GM21576 (cell line): ENCODE measurements at regions not wholly inside any gene's neighbourhood (a gene's known extent, or its start where the extent isn't known, plus 50 kb on each side); places are given as distances from the start of the nearest gene placed in this dataset.
A peak's percentile ranks its signal among the peaks of the same experiment; 100 is the strongest.
"Not testable (repeated sequence)": the region's sequence is repeated elsewhere in the genome, so short reads cannot be mapped to it uniquely, and the experiment has no call there.

Experiments used
- ATAC-seq: cut with Tn5 transposase; IDR thresholded peaks from one replicate; pipeline ENCODE4 v1.9.1; 2021; ENCODE audit warnings: mild to moderate bottlenecking, moderate library complexity; ENCODE audit not compliant: unreplicated experiment

DNA sequence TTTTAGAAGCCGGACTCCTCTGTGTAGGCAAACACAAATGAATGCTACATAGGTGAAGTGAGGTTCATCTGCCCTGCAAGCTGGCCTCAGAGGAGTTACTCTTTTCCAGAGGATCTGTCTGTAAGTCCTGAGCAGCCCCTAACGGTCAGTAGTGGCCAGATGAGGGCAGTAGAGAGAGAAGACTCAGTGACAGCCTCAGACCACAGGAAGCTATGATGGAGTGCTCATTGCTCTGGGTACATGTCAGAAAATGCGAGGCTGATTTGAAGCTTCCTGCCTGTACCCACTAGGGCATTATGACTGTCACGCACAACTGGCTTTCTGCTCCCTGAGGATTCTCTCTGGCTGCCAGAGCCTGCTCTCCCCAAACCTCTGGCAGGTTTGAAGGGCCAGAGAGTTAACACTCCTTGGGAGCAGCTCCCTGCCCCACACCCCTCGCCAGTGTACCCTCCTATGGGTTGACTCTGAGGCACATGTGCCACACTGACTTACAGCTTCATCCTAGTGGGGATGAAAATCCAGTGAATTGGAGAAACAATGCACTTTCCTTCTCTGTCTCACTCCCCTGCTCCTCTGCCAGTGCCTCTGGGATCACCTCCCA, 141.5 kb downstream of the GABRG2 start:
- peak; percentile 93 for ATAC-seq

DNA sequence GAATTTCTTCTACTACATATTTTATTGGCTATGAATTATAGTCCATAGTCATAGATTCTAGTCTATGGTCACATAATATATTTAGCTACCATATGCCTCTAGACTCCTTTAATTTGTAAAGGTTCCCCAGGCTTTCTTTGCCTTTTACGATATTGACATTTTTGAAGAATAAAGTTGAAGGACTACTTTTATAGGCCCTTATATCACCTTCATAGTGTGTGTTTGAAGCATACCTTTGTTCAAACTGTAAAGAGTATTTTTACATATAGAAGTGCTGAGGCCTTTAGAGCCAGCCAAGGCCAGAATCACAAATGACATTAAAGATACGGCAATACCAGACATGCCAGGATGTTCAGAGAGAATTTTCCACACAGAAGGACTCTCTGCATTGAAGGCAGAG, 147.0 kb downstream of the GABRG2 start:
- ATAC-seq, result no peak

DNA sequence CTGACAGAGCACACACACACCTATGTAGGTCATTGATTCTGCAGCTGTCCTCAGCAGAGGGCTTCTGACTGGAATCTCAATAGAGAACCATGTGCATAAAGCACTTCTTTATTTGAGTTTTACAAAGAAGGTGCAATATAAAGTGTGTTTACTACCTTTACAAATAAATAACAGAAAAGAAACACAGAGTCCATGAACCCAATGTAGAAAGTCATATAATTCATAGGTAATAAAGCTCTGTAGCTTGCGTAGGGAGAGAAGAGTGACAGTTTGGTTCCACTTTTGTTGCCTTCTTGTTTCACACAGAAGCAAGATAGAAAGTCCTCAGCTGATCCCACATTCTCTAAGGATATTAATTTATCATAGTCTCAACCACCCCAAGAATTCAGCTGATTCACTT, 149.5 kb downstream of the GABRG2 start:
- no peak for ATAC-seq

DNA sequence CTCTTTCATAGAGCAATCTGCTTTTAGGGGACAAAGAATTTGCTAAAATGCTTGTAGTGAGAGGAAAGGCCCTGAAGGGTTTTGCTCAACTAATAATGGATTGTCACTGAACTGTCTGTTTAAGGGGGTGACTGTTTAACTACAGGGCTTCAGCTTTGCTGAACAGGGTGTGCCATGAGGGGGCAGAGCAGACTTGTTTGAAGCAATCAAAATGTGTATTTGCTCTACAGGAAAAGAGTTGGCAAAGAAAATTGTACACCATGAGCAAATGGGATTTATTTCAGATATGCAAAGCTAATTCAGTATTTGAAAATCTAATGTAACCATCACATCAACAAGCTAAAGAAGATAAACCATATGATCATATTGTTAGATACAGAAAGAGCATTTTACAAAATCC, 154.3 kb downstream of the GABRG2 start:
- ATAC-seq, result no peak

DNA sequence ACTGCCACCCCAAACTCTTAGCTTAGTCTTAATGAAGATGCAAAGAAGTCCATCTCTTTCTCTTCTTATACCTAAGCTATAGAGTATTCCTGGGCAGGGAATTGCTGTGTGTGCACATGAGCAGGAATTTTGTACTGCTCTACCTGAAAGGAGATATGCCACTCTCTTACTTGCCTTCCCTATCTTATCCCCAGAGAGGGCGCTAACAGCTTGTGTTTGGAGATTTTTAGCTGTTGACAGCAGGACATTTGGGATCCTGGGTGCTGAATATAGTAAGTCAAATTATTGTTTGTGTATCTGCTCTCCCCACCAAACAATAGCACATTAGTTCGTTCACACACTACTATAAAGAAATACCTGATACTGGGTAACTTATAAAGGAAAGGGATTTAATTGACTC, 159.5 kb downstream of the GABRG2 start:
- no peak for ATAC-seq

DNA sequence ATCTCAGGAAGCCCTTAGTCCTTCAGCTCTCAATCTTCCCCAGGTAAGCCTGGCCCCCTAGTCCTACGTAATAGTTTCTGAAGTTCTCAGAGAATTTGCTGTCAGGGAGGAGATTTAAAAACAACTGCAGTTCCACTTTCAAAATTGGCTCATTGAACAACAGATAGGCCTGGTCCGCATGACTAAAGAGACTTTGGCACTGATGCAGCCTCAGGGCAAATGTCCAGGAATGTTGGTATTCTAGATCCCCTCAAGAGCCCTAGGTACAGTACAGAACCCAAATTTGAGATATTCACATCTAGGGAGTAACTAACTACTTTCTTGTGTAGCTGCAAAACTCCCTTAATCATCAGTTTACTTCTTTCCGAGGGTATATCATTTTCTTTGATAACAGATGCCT, 162.8 kb downstream of the GABRG2 start:
- no peak for ATAC-seq

DNA sequence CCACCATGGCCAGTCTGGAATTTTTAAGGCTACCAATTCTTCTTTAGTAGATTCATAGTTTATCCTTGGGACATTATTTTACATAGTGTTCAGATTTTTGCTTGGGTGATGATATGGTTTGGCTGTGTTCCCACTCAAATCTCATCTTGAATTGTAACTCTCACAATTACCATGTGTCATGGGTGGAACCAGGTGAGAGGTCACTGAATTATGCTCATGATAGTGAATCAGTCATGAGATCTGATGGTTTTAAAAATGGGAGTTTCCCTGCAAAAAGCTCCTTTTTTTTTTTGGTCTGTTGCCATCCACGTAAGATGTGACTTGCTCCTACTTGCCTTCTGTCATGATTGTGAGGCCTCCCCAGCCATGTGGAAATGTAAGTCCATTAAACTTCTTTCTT, 163.9 kb downstream of the GABRG2 start:
- ATAC-seq, result no peak

DNA sequence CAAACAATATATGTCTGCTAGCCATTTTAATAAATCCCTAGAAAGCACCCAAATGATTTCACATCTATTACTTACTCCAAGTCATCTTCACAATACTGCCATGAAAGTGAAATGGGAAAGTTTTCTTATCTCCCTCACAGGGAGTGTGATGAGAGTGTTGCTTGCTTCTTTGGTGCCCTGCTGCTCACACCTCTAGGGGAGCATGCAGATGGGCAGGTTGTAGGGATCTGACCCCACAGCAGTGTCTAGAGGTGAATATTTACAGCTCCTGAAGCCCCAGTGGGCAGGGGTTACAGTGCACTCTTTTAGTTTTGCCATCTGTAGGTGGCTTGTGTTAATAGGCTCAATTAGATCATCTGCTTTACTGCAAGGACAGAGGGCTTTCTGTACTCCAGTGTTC, 173.2 kb downstream of the GABRG2 start:
- ATAC-seq, result no peak

DNA sequence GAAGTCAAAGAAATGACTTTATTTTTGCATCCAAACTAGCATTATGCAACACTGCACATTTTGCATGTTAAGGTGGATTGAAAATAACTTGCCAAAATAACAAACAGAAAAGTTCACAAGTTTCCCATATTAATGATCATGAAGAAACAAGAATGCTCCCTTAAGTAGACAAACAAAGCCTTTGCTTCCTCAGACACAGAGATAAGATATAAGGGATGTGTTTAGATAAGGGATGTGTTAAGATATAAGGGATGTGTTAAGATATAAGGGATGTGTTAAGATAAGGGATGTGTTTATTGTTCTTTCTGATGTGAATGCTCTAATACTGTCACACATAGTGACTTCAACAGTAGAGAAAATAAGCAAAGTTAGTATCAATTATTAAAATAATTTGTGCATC, 174.8 kb downstream of the GABRG2 start:
- no peak for ATAC-seq

DNA sequence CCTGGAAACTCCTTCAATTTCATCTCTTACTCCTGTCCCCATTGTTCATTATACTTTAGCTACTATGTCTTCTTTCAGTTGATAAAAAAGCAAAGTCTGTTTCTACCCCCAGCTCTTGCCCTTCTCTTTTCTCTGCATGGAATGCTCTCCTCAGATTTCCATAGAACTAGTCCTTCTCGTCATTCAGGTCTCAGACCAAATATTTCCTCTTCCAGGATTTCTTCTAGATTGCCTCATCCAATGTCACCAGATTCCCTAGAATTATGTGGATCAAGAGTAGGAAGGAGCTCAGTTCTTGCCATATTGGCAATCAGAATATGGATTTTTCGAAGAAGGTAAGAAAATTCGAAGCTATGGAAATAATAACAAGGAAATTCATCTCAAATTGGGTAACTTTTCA, 176.1 kb downstream of the GABRG2 start:
- ATAC-seq, result no peak

DNA sequence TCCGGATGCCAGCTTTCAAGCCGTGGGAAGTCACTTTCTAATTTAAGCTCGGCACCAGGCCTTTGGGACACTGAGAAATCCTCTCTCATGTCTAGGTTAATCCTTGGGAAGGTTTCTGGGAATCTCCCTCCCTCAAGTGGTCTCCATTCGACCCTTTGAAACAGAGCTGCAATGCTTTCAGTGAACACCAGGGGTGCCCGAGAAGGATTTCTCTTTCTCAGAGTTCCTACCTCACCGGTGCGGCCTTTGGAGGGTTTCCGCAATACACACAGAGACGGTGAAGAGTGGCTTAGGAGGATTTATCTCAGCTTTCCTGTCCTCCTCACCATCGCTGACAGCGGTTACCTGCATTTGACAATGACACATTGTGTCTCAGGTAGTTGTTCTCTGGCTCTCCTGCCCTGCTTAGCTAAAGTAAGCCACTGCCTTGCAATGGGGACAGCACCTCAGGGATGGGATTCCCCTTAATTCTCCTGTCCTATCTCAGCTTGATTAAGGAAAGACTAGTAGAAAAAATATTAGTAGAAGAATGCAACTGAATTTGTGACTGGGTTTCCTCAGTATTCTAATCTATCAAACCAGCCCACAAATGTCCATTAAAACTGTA, 180.6 kb downstream of the GABRG2 start:
- ATAC-seq, result no peak

DNA sequence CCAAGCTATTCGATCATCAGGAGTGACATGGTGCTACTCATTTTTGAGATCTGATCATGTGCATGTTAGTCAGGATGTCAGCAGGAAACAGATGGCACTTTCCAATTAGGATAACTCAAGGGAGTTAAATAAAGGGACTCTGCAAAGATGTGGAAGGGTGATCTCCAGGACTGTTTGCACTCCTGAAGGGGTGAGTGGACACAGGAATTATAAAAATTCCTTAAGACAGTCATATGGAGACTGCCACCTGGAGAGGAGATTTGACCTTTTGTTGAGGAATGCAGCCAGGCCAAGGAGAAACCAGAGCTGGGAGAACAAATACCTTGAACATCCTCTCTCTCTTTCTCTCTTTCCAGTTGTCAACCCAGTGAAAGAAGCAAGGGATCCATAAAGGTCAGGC, 189.1 kb downstream of the GABRG2 start:
- no peak for ATAC-seq

DNA sequence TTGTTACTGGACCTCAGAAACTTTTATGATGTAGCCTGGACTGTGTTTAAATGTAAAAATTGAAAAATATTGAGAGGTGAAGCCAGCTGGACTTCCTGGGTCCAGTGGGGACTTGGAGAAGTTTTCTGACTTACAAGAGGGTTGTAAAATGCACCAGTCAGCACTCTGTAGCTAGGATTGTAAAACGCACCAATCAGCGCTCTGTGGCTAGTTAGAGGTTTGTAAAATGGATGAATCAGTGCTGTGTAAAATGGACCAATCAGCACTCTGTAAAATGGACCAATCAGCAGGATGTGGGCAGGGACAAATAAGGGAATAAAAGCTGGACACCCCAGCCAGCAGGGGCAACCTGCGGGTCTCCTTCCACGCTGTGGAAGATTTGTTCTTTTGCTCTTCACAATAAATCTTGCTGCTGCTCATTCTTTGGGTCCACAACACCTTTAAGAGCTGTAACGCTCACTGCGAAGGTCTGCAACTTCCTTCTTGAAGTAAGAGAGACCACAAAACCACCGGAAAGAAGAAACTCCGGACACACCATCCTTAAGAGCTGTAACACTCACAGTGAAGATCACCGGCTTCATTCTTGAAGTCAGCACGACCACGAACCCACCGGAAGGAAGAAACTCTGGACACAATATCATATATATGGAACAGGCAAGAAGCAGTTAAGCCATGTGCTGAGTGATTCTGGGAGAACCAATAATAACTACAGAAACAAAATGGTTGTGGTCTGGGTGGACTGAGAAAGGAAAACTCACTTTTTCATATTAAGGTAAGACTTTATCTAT, 201.3 kb downstream of the GABRG2 start:
- ATAC-seq, result no peak

DNA sequence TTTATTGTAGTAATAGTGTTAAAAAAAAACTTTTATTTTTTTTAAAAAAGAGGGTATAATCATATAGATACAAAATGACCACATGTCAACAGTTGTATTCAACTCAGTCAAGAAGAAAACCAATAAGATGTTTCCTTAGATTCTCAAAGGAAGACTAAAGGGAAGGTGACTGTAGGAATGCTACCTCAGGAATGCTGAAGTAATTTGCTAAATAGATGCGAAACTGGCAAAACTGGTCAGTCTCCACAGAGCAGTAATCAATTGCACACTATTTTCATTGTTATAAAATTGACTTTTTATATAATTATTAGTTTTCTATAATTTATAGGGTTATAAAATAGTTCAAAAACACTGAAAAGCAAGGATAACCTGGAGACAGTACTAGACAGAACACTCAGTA, 204.8 kb downstream of the GABRG2 start:
- no peak for ATAC-seq

DNA sequence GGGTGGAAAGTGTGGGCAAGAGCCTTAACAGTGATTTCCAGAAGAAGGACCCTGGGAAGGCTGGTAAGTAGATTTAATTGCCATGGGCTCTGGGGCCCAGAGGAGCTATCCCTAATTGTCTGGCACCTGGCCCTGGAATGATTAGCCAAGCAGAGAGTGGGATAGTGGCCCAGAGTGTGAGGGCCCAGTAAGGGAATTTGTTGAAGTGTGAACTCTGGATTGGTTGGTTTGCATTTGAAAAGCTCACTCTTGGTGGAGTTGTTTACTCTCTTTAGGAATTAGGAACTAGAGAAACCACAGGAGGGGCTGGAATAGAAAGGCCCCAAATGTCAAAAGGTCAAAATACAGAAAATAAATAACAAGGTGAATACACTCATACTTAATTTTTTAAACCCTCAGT, 207.1 kb downstream of the GABRG2 start:
- ATAC-seq, result no peak

DNA sequence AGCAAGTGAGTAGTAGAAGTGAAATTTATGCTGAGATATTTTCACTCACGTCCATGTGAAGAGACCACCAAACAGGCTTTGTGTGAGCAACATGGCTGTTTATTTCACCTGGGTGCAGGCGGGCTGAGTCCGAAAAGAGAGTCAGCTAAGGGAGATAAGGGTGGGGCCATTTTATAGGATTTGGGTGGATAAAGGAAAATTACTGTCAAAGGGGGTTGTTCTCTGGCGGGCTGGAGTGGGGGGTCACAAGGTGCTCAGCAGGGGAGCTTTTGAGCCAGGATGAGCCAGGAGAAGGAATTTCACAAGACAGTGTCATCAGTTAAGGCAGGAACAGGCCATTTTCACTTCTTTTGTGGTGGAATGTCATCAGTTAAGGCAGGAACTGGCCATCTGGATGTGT, 207.8 kb downstream of the GABRG2 start:
- not testable (repeated sequence) for ATAC-seq

DNA sequence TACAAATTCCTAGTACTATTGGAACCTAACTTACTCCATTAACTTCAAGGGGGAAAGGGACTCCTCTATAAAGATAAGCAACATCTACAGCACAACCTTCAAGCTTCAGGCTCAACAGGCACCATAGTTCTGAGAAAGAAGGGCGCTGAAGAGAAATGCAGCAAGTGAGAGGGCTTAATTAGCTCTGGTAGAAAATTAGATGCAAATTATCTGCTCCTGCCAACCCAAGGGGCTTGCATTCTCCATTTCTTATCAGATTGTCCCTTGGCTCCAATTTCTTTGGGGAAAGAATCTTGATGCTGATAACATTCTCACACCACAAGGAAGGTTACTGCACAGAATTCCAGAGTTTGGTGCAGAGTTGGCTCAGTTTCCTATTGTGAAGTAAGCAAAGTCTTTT, 214.6 kb downstream of the GABRG2 start:
- ATAC-seq, result no peak

DNA sequence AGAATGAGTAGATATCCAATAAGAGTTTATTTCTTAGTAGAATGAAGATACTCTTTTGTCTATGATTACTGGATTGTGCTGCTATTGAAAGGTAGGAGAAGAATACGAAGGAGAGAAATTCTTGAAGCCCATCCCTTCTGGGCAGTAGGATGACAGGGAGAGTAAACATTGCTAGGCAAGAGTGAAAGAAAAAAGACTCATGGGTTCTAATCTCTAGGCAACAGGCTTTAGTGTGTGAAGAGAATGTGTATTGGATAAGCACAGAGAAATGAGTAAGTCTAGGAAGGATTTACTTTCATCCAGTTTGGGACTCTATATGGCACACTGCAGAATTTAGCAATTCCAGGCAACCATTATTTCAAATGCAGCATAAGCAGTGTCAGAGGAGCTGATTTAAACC, 216.0 kb downstream of the GABRG2 start:
- no peak for ATAC-seq

DNA sequence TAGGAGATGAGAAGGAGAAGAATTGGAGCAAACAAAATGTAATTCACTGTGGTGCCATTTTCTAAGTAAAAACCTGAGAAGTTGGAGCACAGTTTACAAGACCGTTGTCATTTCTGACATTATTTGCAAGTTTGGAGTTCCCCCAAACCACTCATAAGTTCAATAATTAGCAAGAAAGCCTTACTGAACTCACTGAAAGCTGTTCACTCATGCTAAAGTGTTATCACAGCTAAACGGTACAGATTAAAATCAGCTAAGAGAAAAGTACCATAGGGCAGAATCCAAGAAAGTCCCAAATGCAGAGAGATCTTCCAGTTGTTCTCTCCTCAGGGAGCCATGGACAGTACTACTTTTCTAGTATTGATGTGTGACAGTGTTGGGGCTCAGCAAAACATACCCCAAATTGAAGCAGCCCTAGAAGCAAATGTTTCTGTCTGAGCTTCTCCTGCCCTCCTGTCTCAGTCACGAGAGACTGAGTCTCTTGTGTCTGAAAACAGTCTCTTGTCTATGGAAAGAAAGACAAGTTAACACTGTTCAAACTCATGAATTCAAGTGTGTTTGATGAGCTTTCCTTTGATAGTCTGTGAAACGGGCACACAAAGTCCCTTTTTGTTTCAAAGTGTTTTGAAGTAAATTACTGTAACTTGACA, 221.2 kb downstream of the GABRG2 start:
- no peak for ATAC-seq

DNA sequence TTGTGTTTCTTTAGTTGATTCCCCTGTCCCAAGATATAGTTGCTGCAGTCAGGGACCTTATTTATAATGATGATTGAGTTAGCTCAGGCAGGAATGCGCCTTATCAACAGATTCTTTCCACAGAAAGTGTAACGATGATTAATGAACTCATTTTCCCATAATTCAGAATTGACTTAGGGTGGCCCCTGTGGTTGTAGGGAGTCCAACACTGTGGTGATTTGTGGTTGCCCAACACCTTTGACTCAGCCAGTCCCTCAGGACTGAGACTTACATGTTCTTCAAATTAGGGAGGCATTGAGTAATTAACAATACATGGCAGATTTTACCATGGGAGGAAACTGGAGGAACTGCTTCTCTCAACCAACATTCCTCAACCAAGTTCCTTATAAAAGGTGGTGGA, 221.9 kb downstream of the GABRG2 start:
- no peak for ATAC-seq

DNA sequence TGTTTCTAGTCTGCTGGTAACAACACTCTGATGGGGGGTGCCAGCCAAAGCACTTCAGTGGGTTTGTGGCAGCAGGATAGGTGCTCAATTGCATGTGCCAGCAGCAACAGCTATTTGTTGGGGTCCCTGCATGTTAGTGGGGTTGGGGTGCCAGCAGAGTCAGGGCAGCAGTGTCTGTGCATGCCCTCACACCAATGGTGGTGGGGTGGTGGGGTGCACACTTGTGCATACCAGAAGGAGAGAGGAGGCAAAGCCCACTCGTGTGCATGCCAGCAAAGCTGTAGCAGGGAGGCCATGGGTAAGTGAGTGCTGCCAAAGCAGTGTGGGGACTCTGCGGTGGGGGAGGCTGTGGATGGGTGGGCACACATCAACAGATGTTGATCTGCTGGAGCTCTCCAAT, 232.2 kb downstream of the GABRG2 start:
- ATAC-seq, result no peak

DNA sequence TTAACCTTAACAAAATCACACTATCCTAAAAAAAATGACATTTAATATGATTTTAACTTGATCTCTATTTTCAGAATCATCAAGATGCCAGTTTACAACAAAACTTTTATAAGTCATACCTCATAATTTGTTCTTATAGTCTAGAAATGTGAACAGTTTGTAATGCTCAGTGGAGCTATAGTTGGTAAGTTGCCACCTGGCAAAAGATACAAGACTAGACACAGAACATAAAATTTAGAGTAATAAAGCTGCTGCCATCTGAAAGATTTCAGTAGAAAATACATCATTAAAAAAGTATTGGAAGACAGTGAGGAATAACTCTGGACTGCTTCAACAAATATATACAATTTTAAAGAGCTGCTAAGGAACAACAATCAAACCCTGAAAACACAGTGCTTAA, 233.8 kb downstream of the GABRG2 start:
- no peak for ATAC-seq
